HG02981 (cell line): ENCODE measurements at regions not wholly inside any gene's neighbourhood (a gene's known extent, or its start where the extent isn't known, plus 50 kb on each side); places are given as distances from the start of the nearest gene placed in this dataset.
"Not testable (repeated sequence)": the region's sequence is repeated elsewhere in the genome, so short reads cannot be mapped to it uniquely, and the experiment has no call there.

Experiments used
- ATAC-seq: cut with Tn5 transposase; IDR thresholded peaks from one replicate; pipeline ENCODE4 v1.9.1; 2021; ENCODE audit warnings: mild to moderate bottlenecking, moderate library complexity; ENCODE audit not compliant: unreplicated experiment

DNA sequence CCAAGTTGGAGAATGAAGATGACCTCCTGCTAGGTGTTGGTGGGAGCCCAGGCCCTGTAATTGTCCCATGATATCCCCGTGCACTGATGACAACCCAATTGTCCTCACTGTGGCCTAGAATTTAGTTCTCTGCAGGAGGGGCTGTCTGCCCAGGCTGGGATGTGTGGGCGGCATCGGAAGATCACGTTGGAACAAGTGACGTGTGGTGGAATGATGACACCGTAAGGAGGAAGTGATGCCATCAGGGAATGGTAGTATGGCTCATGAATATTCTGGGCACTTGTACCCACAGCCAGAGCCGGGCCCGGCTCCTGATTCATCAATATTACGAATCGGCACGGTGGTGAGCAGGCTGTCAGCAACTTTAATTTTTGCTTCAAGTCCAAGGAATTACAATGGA, 111.6 kb downstream of the MIAT start:
- ATAC-seq: no peak

DNA sequence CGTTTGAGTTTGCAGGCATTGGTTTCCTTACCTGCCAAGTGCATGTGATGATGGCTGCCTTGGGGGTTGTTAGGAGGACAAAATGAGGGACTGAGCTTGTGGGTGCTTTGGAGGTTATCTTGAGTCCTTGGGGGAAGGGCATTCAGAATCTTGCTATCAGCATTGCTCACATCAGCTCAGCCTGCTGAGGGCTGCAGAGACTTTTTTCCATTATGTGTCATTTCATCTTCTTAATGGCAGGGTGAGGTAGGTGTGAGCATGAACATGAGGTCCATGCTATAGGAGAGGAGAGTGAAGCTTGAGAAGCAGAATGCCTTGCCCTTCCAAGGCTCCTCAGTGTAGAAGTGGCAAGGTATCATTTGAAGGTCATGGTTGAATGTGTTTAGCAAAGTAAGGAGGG, 112.3 kb downstream of the MIAT start:
- ATAC-seq: no peak

DNA sequence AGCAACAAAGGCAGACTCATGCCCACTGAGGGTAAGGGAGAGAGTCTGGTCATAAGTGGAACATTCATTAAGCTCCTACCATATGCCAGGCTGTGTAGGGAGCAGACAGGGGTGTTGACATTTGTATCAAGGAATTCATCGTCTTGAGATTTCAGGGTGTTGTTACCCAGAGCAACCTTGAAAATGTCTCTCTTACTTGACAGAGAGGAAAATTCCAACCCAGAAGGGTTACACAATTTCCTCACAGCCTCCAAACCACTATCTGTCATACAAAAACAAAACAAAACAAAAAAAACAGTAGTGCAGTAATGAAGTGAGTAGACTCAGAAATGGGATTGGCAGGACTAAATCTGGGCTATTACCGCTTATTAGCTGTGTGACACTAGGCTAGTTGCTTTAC, 113.2 kb downstream of the MIAT start:
- no peak for ATAC-seq

DNA sequence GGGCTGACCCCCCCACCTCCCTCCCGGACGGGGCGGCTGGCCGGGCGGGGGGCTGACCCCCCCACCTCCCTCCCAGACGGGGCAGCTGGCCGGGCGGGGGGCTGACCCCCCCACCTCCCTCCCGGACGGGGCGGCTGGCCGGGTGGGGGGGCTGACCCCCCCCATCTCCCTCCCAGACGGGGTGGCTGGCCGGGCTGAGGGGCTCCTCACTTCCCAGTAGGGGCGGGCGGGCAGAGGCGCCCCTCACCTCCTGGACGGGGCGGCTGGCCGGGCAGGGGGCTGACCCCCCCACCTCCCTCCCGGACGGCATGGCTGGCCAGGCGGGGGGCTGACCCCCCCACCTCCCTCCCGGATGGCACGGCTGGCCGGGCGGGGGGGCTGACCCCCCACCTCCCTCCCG, 115.7 kb downstream of the MIAT start:
- not testable (repeated sequence) for ATAC-seq

DNA sequence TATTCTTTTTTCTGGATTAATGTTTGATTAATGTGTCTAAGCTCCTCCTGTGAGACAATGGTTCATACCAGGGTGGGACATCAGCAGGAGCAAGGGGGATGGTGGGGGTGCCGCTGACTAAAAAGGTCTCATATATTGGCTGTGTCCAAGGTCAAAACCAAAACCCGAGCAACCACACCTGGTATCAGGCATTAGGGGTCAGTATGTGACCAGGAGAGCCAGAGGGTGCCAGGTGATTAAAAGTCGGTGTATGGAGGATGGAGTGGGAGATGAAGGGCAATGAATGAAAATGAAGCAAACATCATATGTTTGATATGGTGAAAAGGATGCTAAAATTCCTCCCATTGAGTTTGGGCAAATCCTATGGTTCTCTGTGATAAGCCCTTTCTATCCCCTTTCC, 118.0 kb downstream of the MIAT start:
- no peak for ATAC-seq

DNA sequence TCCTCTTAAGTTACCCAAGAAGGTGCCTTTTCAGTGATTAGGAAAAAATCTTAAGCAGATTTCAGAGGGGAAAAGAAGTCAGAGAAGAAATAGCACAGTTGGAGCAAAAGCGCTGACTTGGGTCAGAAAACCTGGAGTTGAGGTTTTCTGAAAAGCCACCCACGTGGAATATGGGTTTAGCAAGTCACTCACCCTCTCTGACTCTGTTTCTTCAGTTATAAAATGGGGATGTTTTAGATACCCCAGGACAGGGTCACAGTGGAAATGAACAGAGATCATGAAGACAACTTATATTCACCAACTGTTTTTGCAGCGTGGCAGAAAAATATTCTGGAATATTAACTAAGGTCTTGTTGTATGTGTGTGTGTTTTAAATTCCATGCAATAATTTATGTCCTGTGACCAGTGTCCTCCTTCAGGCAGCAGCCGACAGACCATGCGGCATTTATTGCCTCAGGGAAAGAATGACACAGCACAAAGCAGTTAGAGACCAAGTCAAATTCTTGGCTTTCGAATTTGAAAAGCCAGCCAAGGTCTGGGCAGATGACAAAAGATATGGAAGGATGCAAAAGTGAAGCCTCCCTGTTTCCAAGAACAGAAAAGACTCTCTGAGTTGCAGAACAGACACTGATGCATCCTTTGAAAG, 119.9 kb downstream of the MIAT start:
- ATAC-seq: no peak

DNA sequence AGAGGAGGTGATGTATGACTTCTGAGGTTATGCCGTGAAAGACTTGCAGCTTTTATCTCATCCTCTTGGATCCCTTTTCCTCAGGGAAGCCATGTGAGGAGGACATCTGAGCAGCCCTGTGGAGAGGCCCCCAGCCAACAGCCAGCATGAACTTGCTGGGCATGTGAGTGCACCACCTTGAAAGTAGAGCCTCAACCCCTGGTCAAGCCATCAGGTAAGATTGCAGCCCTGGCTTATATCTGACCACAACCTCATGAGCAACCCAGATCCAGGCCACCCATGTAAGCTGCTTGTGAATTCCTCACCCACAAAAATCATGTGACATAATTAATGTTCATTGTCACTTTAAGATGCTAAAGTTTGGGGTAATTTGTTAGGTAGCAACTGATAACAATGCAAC, 121.0 kb downstream of the MIAT start:
- ATAC-seq: no peak

DNA sequence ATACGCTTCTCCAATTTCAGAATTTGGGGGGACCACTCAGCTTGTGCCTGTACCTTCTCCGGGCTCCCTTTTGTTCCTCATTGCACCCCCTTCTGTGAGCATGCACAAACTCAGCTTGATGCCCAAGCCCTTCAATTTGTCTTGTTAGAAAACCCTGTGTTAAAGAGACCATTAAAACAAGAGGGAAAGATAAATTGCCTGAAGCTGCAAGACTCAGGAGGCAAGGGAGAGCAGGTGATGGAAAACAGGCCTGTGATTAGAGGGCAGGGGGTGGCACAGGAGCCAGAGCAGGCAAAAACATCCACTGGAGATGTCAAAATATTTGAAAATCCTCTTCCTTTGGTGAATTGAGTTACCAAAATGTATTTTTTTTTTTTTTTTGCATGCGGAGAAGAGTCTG, 121.7 kb downstream of the MIAT start:
- no peak for ATAC-seq

DNA sequence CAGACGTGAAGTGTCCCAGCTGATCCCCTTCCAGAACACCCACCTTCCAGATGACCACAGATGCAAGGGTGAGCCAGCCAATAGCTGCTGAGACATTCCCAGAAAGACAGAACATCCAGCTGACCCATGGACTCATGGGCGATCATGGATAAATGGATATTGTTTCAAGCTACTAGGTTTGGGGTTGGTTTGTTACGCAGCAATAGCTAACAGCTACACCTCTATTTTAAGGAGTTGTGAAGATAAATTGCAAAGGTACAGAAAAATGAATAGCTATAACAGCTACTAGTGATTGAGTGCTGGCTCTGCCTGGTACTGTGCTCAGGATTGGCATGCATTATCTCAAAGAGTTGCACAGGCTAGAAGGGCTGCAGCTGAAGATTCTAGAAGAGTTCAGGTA, 122.5 kb downstream of the MIAT start:
- ATAC-seq: no peak

DNA sequence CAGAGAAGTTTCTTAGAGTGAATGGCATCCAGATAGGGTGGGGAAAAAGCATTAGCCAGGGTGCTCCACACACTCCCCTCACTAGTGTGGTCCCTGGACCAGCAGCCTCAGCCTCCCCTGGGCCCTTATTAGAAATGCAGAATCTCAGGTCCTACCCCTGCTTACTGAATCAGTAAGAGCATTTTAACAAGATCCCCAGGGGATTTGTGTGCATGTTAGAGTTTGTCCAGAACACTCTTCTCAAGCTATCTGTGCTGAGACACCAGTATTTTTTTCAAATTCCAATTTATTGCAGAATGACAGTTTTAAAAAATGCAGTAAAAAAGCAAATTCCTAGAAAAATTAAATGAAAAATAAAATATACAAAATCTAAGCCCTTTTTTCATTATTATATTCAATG, 123.1 kb downstream of the MIAT start:
- ATAC-seq: no peak

DNA sequence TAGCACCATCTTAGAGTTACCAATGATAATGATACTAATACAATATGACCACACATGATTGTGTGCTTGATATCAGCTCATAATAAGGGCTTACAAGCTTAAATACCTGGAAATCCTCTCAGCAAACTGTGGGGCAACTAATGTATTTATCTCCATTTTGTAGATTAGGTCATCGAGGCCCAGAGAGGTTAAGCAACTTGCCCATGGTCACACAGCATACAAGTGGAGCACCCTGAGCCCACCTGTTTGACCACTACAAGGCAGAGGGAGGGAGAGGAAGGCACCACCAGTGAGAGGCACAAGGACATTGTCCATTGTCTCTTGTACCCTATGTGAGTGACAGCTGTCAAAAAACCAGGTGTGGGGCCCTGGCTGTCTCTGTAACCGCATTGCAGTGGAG, 123.7 kb downstream of the MIAT start:
- ATAC-seq: no peak

DNA sequence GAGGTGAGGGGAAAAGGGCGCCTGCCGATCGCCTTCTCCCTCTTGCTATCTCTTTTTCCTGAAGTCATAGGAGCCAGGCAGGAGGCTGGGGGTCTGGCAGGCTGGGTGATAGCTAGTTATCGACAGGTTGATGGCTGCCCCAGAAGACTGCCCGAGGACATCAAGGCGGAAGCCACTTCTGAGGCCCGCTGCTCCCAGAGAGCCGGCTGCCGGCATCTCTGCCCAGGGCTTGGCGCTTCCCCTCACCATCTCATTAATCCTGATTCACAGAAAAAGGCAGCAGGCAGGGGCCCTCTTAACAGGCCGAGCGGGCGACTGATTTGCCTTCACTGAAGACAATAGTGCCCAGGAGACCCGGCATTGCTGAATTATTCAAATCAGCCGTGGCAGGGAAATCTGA, 124.2 kb downstream of the MIAT start:
- no peak for ATAC-seq

DNA sequence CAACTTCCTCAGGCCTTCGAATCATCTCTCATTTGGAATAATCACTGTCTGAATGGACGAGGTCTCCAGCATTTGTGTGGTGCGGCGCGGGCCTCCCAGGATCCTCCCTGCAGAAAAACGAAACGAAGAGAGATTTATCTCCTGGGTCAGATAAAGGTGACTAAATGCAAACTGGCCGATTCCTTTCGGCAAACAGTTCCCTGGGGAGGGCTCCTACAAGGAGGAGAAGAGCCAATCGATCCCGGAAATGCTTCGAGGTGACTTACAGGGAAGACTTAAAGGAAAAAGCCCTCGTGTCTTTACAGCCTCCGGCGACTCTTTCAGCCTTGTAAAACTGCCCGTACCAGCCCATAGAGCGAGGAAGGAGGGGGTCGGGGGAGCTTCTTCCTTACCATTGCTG, 126.5 kb downstream of the MIAT start:
- ATAC-seq: no peak

DNA sequence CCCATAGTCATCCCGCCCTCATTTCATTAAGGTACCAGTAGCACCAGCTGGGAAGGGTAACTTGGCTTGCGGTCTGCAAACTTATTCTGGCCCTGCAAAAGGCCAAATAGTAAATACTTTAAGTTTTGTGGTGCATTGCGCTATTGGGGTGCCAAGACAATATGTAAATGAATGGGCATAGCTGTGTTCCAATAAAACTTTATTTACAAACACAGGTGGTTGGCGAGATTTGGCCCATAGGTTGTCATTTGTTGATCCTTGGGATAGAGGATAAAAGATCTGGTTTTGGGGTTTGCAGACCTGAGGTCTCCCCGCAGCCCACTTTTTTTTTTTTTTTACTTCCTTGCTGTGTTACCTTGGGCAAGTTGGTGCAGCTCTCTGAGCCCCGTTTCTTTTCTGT, 127.4 kb downstream of the MIAT start:
- ATAC-seq: no peak

DNA sequence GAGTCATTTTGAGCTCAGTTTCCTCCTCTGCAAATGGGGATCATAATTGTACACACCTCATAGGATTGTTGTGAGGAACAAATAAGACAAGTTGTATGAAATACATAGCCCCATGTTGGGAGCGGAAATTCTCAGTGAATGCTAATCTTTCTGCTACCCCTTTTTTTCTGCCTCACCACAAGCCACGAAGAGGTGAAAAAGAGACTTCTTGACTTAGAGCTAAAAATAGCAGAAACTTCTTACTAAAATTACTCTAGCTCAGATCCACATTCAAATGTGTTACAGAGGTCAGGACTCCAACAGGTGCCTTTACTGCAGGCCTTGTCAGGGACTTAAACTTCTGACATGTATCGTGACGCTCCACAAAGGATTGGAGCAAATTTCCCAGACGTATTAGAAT, 128.5 kb downstream of the MIAT start:
- no peak for ATAC-seq

DNA sequence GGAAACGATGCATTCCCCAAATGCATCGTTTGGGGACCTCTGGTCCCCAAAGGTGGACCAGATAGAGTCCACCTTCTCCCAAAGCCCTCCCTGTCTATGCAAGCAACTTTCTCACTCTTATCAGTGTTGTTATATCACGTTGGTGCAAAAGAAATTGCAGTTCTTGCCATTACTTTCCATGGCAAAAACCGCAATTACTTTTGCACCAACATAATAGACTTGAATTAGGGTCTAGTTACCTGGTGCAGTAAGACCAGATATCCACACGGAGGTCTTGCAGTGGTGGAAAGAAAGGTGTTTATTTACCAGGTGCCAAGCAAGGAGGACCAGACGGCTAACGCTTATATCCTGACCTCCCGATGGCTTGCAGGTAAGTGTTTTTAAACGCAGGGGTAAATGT, 129.0 kb downstream of the MIAT start:
- no peak for ATAC-seq

DNA sequence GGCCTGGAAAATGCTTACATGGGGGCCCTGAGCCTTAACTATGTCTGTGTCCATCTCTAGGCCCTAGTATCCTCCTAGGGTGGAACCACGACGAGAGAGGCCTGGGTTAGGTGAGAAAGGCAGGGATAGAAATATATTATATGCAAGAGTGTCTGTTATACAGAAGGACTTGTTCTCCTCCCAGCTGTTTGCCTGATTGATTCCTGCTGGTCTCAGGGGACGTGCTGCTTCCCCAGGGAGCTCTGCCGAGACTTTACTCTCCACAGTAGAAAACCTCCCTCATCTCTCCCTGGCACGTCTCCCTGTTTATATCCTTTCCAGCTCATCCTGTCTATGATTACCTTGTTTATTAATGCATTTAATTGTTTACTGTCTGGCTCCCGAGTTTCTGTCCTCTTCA, 132.6 kb downstream of the MIAT start:
- no peak for ATAC-seq

DNA sequence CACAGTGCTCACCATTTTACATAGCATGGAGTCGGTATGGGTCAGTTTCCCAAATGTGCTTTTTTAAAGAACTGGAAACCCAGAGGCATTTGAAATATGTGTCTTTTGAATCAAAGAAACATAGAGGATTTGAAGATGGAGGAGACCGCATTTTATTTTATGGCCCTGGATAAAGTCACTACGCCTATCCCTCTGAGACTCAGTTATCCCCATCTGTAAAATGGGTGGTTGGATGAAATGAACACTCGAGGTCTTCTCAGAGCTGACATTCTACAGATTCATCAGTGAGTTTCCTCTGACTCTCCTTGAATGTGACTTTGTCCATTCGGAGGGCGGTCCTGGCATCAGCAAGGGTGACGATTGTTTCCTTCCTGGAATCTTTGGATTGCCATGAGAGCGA, 135.1 kb downstream of the MIAT start:
- ATAC-seq: no peak

DNA sequence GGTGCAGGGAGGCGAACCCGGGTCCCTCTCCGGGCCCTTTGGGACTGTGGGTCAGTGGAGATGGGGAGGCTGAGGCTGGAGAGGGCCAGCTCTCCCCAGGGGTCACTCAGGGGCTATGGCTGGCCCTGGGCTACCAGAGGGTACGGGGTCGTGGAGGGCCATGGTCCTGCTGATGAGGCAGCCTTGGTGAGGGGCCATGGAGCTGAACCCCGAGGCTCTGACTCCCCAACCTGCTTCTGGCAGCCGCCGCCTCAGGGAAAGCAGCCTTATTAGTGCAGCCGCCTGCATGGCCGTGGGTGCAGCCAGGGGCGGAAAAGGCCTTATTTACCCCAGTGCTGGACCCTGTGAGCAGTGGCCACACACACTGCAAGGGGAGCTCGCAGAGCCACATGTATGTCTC, 139.4 kb downstream of the MIAT start:
- no peak for ATAC-seq

DNA sequence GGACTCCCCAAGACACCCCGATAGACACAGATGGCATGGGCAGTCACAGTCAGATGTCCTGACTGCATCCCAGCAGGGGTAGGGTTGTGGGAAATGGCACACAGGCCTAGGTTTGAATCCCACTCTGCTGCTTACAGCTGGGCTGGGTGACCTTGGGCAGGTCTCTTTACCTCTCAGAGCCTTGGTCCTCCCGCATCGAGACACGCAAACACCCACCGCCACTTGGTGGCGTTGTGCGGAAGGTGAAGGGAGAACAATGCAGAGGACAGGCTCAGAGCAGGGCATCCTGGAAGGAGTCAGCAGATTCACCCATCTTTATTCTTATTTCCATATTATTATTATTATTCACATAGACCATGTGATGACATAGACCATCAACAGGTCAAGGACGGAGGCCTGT, 140.5 kb downstream of the MIAT start:
- no peak for ATAC-seq

DNA sequence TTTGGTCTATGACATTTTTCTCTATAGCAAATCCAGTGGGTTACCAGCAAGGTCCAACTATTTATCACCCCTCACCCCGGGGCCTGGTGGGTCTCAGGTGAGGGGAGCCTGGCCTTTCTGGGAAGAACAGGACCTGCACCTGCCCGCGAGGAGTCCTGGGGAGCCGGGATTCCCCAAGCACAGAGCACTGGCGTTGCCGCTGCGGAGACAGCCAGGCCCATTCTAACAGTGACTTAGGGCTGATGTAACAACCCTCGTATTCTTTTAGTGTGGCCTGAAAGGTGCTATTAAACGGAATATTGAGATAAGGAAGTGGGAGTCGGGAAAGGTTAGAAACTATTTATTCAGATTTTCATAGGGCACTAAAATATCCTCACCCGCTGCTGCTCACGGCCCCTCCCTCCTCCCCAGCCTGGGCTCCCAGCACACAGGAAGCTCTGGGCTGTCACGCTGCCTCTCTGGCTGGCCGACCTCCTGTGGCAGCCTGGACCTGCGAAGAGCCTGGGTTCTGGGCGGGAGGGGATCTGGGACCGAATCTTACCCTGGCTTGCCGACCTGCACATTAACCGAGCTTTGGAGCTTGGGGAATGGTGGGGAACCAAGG, 141.2 kb downstream of the MIAT start:
- ATAC-seq: no peak

DNA sequence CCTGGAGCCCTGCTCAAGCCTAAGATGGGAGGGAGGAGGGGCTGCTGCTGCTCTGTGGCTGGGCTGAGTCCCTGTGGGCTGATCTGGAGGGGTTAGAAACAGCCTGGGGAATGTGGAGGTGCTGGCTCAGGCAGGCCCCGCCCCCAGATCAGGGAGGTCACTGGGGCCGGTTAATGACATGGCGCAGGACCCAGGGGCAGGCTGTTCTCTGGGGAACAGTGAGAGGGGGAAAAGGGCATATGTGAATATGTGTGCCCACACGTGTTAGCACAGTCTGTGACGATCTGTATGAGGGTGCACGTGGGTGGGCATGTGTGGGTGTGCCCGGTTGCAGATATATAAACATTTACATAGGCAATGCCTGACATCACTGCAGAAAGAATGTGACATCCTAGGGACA, 143.5 kb downstream of the MIAT start:
- ATAC-seq: no peak

DNA sequence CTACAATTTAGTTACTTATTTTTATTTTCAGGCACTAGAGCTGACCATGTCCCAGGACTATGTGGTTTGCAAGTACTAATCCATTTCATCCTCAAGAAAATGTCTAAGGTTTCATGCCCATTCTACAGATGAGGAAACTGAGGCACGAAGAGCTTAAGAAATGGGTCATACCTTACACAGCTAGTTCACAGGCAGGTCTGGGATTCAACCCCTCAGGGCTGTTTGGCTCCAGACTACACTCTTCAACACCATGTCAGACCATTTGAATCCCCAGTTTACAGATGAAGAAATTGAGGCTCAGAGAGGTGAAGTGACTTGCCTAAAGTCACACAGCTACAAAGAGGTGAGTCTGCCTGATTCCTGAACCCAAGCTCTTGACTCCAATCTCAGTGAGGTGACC, 144.1 kb downstream of the MIAT start:
- no peak for ATAC-seq
